ENCODE measurements at regions not wholly inside any gene's neighbourhood (a gene's known extent, or its start where the extent isn't known, plus 50 kb on each side); places are given as distances from the start of the nearest gene placed in this dataset.

GRCh38 chr1:240667351-240667750 lies 55.4 kb upstream of the GREM2 start:
- TF ChIP-seq TAF1 (IDR thresholded peaks at IDR 0.05; ENCODE audit: borderline replicate concordance, insufficient read depth, low read length) (no peak), FOXP2 (optimal IDR thresholded peaks at IDR 0.05; ENCODE audit: borderline replicate concordance, extremely low read depth, extremely low read length, insufficient read depth) (no peak), REST (IDR thresholded peaks at IDR 0.05; ENCODE audit: insufficient read depth in 1 of 2, low read depth in 2 of 2, low read length in 2 of 2) (no peak)

GRCh38 chr1:240666568-240667198 lies 54.7 kb upstream of the GREM2 start:
- TF ChIP-seq POLR2AphosphoS5 (IDR thresholded peaks at IDR 0.05; ENCODE audit: low read depth, low read length): no peak
- TF ChIP-seq TAF1 (IDR thresholded peaks at IDR 0.05; ENCODE audit: borderline replicate concordance, insufficient read depth, low read length): no peak
- no peak for TF ChIP-seq SIN3A (IDR thresholded peaks at IDR 0.05; ENCODE audit: borderline replicate concordance, insufficient read depth, low read length)
- TF ChIP-seq REST (IDR thresholded peaks at IDR 0.05; ENCODE audit: insufficient read depth in 1 of 2, low read depth in 2 of 2, low read length in 2 of 2): no peak

GRCh38 chr1:240663169-240663879 lies 51.4 kb upstream of the GREM2 start:
- TF ChIP-seq REST (IDR thresholded peaks at IDR 0.05; ENCODE audit: insufficient read depth in 1 of 2, low read depth in 2 of 2, low read length in 2 of 2) (no peak), SIN3A (IDR thresholded peaks at IDR 0.05; ENCODE audit: borderline replicate concordance, insufficient read depth, low read length) (no peak), POLR2AphosphoS5 (IDR thresholded peaks at IDR 0.05; ENCODE audit: low read depth, low read length) (no peak), TAF1 (IDR thresholded peaks at IDR 0.05; ENCODE audit: borderline replicate concordance, insufficient read depth, low read length) (no peak), FOXP2 (optimal IDR thresholded peaks at IDR 0.05; ENCODE audit: borderline replicate concordance, extremely low read depth, extremely low read length, insufficient read depth) (no peak)

Measured in PFSK-1 (cell line).